AG09309 (cell line): ENCODE measurements at regions not wholly inside any gene's neighbourhood (a gene's known extent, or its start where the extent isn't known, plus 50 kb on each side); places are given as distances from the start of the nearest gene placed in this dataset.
A peak's percentile ranks its signal among the peaks of the same experiment; 100 is the strongest.
"Not testable (repeated sequence)": the region's sequence is repeated elsewhere in the genome, so short reads cannot be mapped to it uniquely, and the experiment has no call there.

Source experiments
- DNase-seq: peaks from one replicate; pipeline ENCODE4 v3.0.0-alpha.2; 2010; ENCODE audit warnings: low read depth
- H3K4me3 ChIP-seq: 2 replicates; pipeline ENCODE4 v1.5.1; 2011; ENCODE audit warnings: mild to moderate bottlenecking, low read depth, low read length, moderate library complexity; ENCODE audit not compliant: control insufficient read depth
- CTCF ChIP-seq: IDR thresholded peaks from 2 replicates; pipeline ENCODE4 v1.5.1; 2011; ENCODE audit warnings: mild to moderate bottlenecking, low read depth, low read length, inconsistent platforms; ENCODE audit not compliant: insufficient read depth, control insufficient read depth; ENCODE audit errors: missing control alignments

DNA sequence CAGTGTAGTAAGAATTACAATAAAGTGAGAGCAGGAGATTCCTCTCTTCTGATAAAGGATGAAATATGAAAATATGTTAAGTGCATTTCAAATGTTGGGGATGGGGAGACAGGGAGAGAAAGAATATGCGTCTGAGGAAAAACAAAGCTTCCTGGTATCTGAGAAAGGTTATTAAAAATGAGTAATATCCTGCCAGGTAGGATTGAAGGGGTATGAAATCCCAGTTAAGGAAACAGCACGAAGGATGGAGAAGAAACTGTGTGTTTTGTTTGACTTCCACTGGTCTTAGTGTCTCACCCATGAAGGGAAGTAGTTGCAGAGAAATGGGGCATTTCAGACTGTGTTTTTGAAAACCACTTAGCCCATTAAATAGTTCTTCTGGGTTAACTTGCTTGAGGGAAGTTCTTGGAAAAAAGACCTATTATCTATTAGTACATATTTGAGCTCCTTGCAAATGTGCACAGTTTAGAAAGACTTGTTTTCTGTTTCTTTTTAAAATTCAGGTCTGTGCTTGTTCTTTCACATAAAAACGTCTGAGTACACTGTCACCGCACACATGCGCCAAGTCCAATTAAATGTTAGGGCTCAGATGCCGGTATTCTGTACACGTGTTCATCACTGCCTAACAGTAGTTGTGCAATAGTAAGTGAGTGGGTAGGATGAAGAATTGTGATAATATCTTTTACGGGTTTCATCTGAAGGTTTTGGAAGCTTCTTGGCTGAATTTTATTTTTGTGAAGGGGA, 196.1 kb upstream of the P2RY1 start:
- no peak overlapping the region for H3K4me3 ChIP-seq
- TF ChIP-seq CTCF = no peak
- peak; percentile 49 for DNase-seq

GRCh38 chr3:152641198-152641597, 193.7 kb upstream of the P2RY1 start:
- no peak overlapping the region for H3K4me3 ChIP-seq
- DNase-seq = no peak
- TF ChIP-seq CTCF = no peak

DNA sequence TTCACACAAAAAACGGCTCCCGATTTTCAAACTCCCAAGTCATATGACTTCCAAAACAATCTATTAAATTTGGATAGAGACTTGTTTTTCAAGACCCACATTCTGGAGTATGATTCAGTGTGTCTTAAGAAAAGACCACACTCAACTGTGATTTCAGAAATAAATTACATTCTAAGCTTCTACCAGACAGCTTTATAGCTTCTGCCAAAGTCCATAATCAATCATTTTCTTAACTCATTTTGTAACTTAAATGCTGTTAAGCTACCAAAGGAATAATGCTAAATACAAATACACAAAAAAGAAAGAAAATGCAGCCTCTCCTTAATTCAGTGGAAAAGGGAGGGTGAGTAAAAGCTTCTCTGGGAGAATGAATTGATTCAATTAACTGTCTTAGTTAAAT, 192.3 kb upstream of the P2RY1 start:
- no peak overlapping the region for H3K4me3 ChIP-seq
- no peak for TF ChIP-seq CTCF
- no peak for DNase-seq

DNA sequence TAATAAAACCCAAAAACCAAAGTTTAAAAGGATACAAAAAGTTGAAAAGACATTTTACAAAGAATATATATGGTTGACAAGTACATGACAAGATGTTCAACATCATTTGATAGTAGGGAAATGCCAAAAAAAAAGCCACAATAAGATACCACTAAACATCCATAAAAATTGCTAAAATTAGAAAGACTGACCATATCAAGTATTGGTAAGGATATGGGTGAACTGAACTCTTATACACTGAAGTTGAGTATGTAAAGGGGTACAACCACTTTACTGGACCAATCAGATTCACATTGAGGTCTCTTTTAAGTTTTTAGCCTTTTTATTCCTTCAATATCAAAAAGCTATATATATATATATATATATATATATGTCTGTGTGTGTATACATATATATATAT, 190.5 kb upstream of the P2RY1 start:
- no peak for TF ChIP-seq CTCF
- DNase-seq = no peak
- no peak overlapping the region for H3K4me3 ChIP-seq

GRCh38 chr3:152646004-152646403, 188.9 kb upstream of the P2RY1 start:
- TF ChIP-seq CTCF = no peak
- no peak overlapping the region for H3K4me3 ChIP-seq
- DNase-seq = no peak

DNA sequence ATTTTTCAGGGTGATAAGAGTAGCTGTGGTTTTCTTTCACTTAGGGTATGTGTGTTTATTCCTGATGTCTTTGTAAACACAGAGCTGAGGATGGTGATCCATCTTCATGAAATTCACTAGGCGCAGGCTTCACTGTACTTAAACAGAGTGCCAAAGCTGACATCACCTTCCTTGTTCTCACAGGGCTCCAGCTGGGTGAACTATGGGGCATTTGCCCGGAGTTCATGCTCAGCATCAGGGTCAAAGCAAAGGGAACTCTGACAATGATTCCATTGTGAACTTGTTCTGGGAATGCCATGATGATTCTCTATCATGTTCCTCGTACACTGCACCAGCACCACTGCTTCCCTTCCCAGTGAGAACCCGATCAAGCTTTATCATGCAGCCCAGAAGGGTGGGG, 184.8 kb upstream of the P2RY1 start:
- H3K4me3 ChIP-seq = no peak overlapping the region
- no peak for DNase-seq
- TF ChIP-seq CTCF = no peak

DNA sequence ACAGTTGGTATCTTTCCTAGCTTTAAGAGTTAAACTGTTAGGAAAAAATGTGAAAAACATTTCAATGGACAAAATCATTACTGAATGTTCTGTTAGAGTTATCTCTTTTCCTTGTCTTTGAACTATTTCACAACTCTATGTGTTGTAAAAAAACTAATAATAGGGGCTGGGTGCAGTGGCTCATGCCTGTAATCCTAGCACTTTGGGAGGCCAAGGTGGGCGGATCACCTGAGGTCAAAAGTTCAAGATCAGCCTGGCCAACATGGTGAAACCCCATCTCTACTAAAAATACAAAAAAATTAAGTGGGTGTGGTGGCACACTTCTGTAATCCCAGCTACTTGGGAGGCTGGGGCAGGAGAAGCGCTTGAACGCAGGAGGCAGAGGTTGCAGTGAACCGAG, 184.0 kb upstream of the P2RY1 start:
- not testable (repeated sequence) for DNase-seq, H3K4me3 ChIP-seq
